Nephron (organoid): ENCODE measurements at regions not wholly inside any gene's neighbourhood (a gene's known extent, or its start where the extent isn't known, plus 50 kb on each side); places are given as distances from the start of the nearest gene placed in this dataset.
"Not testable (repeated sequence)": the region's sequence is repeated elsewhere in the genome, so short reads cannot be mapped to it uniquely, and the experiment has no call there.

Experiments used
- H3K27ac Mint-ChIP-seq, 3 experiments: 2 replicates each; pipeline ENCODE4 v1.8.0; 2020; ENCODE audit warnings: mixed read lengths in 3 of 3, mild to moderate bottlenecking in 2 of 3, moderate library complexity in 1 of 3
- H3K27me3 Mint-ChIP-seq: 2 replicates; pipeline ENCODE4 v1.8.0; 2021; ENCODE audit warnings: low read depth, mild to moderate bottlenecking, moderate library complexity, mixed read lengths
- H3K36me3 Mint-ChIP-seq: 2 replicates; pipeline ENCODE4 v1.8.0; 2020; ENCODE audit warnings: low read depth, mixed read lengths
- H3K4me1 Mint-ChIP-seq: 2 replicates; pipeline ENCODE4 v1.8.0; 2020; ENCODE audit warnings: mixed read lengths
- H3K4me3 Mint-ChIP-seq, 3 experiments: 2 replicates each; pipeline ENCODE4 v1.8.0; 2020; ENCODE audit warnings: mild to moderate bottlenecking in 3 of 3, mixed read lengths in 3 of 3, moderate library complexity in 2 of 3
- H3K9me3 Mint-ChIP-seq: 2 replicates; pipeline ENCODE4 v1.8.0; 2020; ENCODE audit warnings: mixed read lengths
- TF ChIP-seq, protein P1 (sequence below), 3 experiments: fragments of 200-600 bp; sonication (generic); IDR thresholded peaks; one replicate each; pipeline ENCODE4 v1.5.0; 2021; ENCODE audit warnings: antibody characterized with exemption in 3 of 3; ENCODE audit not compliant: unreplicated experiment in 3 of 3

DNA sequence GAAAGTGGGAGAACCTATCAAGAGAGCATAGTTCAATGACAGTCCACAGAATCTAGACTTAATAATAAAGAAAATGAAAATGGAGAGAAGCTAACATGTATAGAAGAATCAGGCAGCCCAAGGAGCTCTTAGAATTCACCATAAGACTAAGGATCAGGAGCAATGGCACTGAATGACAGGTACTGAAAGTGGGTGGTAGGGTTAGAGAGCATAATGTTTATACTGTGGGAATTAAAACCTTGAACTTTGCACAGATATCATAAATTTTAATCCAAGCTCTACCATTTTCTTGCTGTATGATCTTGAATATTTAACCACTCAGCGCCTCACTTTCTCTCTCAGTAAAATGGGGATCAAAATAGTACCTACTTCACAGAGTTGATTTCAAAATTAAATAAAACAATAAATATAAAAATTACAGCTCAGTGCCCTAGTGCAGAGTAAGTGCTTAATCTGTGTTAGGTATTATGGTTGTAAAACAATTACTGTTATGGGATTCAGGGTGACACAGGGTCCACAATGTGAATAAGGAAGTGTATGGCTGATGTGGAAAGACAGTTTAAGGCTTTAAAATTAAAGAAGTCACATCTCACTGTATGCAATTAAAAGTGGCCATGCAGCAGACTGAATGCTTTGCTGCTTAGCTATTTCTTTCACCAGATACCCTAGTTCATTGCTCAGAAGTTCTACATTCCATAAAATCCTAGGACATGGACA is 319.8 kb downstream of the HINT1 start:
- no peaks in the 10 kb centered on the region for H3K4me1 Mint-ChIP-seq
- H3K27me3 Mint-ChIP-seq: no peaks in the 10 kb centered on the region
- peaks cover 17% of the 10 kb centered on the region for H3K9me3 Mint-ChIP-seq
- H3K36me3 Mint-ChIP-seq: no peaks in the 10 kb centered on the region
- H3K27ac Mint-ChIP-seq: no peak overlapping the region
- no peak overlapping the region for H3K4me3 Mint-ChIP-seq
- TF ChIP-seq, protein P1, sequence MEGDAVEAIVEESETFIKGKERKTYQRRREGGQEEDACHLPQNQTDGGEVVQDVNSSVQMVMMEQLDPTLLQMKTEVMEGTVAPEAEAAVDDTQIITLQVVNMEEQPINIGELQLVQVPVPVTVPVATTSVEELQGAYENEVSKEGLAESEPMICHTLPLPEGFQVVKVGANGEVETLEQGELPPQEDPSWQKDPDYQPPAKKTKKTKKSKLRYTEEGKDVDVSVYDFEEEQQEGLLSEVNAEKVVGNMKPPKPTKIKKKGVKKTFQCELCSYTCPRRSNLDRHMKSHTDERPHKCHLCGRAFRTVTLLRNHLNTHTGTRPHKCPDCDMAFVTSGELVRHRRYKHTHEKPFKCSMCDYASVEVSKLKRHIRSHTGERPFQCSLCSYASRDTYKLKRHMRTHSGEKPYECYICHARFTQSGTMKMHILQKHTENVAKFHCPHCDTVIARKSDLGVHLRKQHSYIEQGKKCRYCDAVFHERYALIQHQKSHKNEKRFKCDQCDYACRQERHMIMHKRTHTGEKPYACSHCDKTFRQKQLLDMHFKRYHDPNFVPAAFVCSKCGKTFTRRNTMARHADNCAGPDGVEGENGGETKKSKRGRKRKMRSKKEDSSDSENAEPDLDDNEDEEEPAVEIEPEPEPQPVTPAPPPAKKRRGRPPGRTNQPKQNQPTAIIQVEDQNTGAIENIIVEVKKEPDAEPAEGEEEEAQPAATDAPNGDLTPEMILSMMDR (IDR thresholded peaks at IDR 0.05; ENCODE audit: unreplicated experiment in 3 of 3): no peak

DNA sequence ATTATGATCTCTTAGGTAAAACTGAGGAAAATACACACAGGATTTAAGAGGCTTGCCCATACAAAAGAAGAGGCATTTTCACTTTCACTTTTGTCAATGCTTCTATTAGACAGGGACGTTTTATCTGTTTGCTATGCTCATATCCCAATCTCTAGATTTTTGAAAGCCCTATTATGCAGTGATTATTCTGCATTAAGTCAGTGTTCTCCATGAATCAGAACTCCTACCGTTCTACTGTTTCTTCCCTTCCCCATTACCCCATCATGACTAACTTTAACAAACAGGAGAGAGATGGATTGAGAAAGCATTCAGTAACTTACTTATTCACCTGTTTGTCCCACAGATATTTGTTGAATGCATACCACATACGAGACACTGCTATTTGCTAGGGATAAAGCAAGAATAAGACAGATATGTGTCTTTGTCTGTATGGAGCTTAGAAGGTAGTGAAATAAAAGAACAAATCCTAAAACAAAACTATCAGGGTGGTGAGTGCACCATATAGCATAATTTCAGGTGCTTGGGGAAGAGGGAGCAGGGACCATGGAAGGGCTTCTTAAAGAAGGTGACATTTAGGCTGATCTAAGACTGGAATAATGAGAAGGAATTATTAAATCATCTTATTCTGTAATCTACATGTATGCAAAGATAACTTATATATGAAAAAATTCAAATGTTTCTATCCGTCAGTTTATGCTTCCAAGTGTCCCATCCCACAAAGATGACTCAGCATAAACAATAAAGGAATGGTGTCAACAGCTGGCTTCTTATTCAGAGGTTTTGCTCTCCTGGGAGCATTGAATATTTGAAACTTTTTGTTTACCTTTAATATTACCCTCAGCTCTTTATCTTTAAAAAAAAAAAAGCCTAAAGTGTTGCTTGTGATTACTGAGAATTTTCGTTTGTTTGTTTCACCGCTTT is 328.1 kb downstream of the HINT1 start:
- peak overlapping the region in 2 of 3 experiments; percentile 24 to 33 for H3K27ac Mint-ChIP-seq
- peak overlapping the region in 2 of 3 experiments; percentile 11 to 37 for H3K4me3 Mint-ChIP-seq
- TF ChIP-seq, protein P1 (IDR thresholded peaks at IDR 0.05; ENCODE audit: unreplicated experiment in 3 of 3): no peak
- peaks cover 4% of the 10 kb centered on the region for H3K9me3 Mint-ChIP-seq
- no peaks in the 10 kb centered on the region for H3K27me3 Mint-ChIP-seq
- no peaks in the 10 kb centered on the region for H3K36me3 Mint-ChIP-seq
- H3K4me1 Mint-ChIP-seq: peaks cover 6% of the 10 kb centered on the region

DNA sequence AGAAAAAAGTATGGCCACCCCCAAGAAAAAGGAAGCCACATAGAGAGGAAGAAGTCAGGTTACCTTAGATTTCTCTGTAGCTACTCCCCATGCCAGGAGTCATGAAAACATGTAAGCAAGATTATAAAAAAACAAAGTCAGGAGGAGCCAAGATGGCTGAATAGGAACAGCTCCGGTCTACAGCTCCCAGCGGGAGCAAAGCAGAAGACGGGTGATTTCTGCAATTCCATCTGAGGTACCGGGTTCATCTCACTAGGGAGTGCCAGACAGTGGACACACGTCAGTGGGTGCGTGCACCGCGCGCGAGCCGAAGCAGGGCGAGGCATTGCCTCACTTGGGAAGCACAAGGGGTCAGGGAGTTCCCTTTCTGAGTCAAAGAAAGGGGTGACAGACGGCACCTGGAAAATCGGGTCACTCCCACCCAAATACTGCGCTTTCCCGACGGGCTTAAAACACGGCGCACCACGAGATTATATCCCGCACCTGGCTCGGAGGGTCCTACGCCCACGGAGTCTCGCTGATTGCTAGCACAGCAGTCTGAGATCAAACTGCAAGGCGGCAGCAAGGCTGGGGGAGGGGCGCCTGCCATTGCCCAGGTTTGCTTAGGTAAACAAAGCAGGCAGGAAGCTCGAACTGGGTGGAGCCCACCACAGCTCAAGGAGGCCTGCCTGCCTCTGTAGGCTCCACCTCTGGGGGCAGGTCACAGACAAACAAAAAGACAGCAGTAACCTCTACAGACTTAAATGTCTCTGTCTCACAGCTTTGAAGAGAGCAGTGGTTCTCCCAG is 347.3 kb downstream of the HINT1 start:
- H3K27me3 Mint-ChIP-seq, H3K27ac Mint-ChIP-seq, H3K4me1 Mint-ChIP-seq, H3K4me3 Mint-ChIP-seq, H3K36me3 Mint-ChIP-seq, H3K9me3 Mint-ChIP-seq: not testable (repeated sequence)

DNA sequence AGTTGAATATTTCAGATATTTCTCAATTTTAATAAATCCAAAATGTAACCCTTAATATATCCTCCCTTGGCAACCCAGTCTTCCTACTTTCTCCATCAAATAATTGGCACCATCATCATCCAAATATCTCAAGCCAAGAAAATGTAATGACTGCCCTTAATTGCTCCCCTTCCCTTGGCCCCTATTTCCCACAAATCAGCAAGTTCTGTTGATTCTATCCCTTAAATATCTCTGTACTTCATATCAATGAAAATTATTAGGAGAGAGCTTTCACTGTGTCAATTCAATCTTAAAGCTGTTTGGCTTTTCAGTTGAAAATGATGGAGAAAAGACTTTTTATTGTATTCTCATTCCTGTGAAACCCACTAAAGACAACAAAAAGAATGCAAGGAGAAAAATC is 349.8 kb downstream of the HINT1 start:
- no peaks in the 10 kb centered on the region for H3K4me1 Mint-ChIP-seq
- H3K9me3 Mint-ChIP-seq: peaks cover 6% of the 10 kb centered on the region
- no peaks in the 10 kb centered on the region for H3K27me3 Mint-ChIP-seq
- H3K27ac Mint-ChIP-seq: no peak overlapping the region
- H3K4me3 Mint-ChIP-seq: no peak overlapping the region
- TF ChIP-seq, protein P1 (IDR thresholded peaks at IDR 0.05; ENCODE audit: unreplicated experiment in 3 of 3): no peak
- no peaks in the 10 kb centered on the region for H3K36me3 Mint-ChIP-seq

DNA sequence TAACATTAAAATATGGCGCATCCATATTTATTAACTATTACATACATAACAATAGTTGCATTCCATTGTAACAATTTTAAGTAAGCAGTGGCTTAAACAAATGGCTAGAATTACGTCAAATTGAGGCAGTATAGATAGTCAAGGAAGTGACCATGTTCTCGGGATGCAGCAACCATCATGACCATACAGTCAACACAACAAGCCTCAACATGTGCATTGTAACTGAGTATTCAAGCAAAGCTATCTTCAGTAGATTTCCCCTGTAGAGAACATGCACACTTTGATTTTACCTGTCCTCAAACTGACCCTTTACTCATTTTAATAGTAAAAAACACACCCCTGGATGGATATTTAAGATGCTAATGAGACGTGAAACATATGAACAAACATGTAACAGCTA is 356.4 kb downstream of the HINT1 start:
- H3K27me3 Mint-ChIP-seq: no peaks in the 10 kb centered on the region

More for the DNA sequence above, 356.4 kb downstream of the HINT1 start:
- Mint-ChIP-seq H3K4me1 (peaks cover 5% of the 10 kb centered on the region), H3K4me3 (no peak overlapping the region), H3K36me3 (no peaks in the 10 kb centered on the region), H3K27ac (no peak overlapping the region), H3K9me3 (peaks cover 3% of the 10 kb centered on the region)
- TF ChIP-seq, protein P1 (IDR thresholded peaks at IDR 0.05; ENCODE audit: unreplicated experiment in 3 of 3): no peak
